H9 (cell line): ENCODE measurements at regions not wholly inside any gene's neighbourhood (a gene's known extent, or its start where the extent isn't known, plus 50 kb on each side); places are given as distances from the start of the nearest gene placed in this dataset.

Experiments
- DNase-seq: peaks from one replicate; pipeline ENCODE4 v3.0.0-alpha.2; 2017
- H2AFZ ChIP-seq: one replicate; pipeline ENCODE4 v1.6.1; 2013; ENCODE audit warnings: mild to moderate bottlenecking, low read length, control low read depth, moderate library complexity
- H2AK5ac ChIP-seq: 2 replicates; pipeline ENCODE4 v1.6.1; 2013; ENCODE audit warnings: low read length, control low read depth, mixed read lengths; ENCODE audit not compliant: insufficient read length
- H2BK120ac ChIP-seq: one replicate; pipeline ENCODE4 v1.6.1; 2013; ENCODE audit warnings: low read depth, mild to moderate bottlenecking, low read length, control low read depth, inconsistent platforms; ENCODE audit not compliant: poor library complexity, severe bottlenecking
- H2BK12ac ChIP-seq: 2 replicates; pipeline ENCODE4 v1.6.1; 2013; ENCODE audit warnings: low read length, control low read depth, mixed read lengths, low read depth; ENCODE audit not compliant: insufficient read length
- H2BK15ac ChIP-seq: 2 replicates; pipeline ENCODE4 v1.6.1; 2013; ENCODE audit warnings: low read depth, low read length, control low read depth
- H2BK20ac ChIP-seq: one replicate; pipeline ENCODE4 v1.6.1; 2013; ENCODE audit warnings: low read depth, mild to moderate bottlenecking, low read length, control low read depth, inconsistent platforms; ENCODE audit not compliant: poor library complexity, severe bottlenecking
- H2BK5ac ChIP-seq: 2 replicates; pipeline ENCODE4 v1.6.1; 2013; ENCODE audit warnings: low read length, control low read depth, mixed read lengths; ENCODE audit not compliant: insufficient read length
- H3K14ac ChIP-seq: 2 replicates; pipeline ENCODE4 v1.6.1; 2013; ENCODE audit warnings: low read length, control low read depth; ENCODE audit not compliant: insufficient read depth
- H3K18ac ChIP-seq: 2 replicates; pipeline ENCODE4 v1.6.1; 2013; ENCODE audit warnings: low read depth, mild to moderate bottlenecking, mixed read lengths, low read length, control low read depth; ENCODE audit not compliant: insufficient read length
- H3K23ac ChIP-seq: 2 replicates; pipeline ENCODE4 v1.6.1; 2013; ENCODE audit warnings: low read length, control low read depth, mixed read lengths, low read depth; ENCODE audit not compliant: insufficient read length
- H3K23me2 ChIP-seq: 2 replicates; pipeline ENCODE4 v1.6.1; 2013; ENCODE audit warnings: low read depth, mild to moderate bottlenecking, mixed read lengths, low read length, control low read depth; ENCODE audit not compliant: insufficient read length, poor library complexity, severe bottlenecking
- H3K27ac ChIP-seq: 2 replicates; pipeline ENCODE4 v1.5.1; 2013; ENCODE audit warnings: low read length, control low read depth, mixed read lengths, low read depth; ENCODE audit not compliant: insufficient read length
- H3K27me3 ChIP-seq: 2 replicates; pipeline ENCODE4 v1.6.1; 2013; ENCODE audit warnings: low read length, control low read depth, inconsistent platforms; ENCODE audit not compliant: insufficient read depth
- H3K4ac ChIP-seq: 2 replicates; pipeline ENCODE4 v1.6.1; 2013; ENCODE audit warnings: low read depth, mild to moderate bottlenecking, control low read depth, inconsistent platforms, low read length, moderate library complexity
- H3K4me1 ChIP-seq: 2 replicates; pipeline ENCODE4 v1.6.1; 2013; ENCODE audit warnings: low read length, control low read depth, inconsistent platforms; ENCODE audit not compliant: insufficient read depth
- H3K4me2 ChIP-seq: 2 replicates; pipeline ENCODE4 v1.6.1; 2013; ENCODE audit warnings: low read length, control low read depth, mixed read lengths; ENCODE audit not compliant: insufficient read length, insufficient read depth
- H3K56ac ChIP-seq: 2 replicates; pipeline ENCODE4 v1.6.1; 2013; ENCODE audit warnings: low read depth, mild to moderate bottlenecking, mixed read lengths, low read length, control low read depth; ENCODE audit not compliant: insufficient read length
- H3K79me1 ChIP-seq: 2 replicates; pipeline ENCODE4 v1.6.1; 2013; ENCODE audit warnings: low read depth, mild to moderate bottlenecking, moderate library complexity, low read length, control low read depth, inconsistent platforms; ENCODE audit not compliant: insufficient read depth, poor library complexity, severe bottlenecking
- H3K79me2 ChIP-seq: 2 replicates; pipeline ENCODE4 v1.6.1; 2013; ENCODE audit warnings: low read length, control low read depth, inconsistent platforms; ENCODE audit not compliant: insufficient read depth
- H3K9ac ChIP-seq: 2 replicates; pipeline ENCODE4 v1.6.1; 2013; ENCODE audit warnings: low read length, control low read depth, mixed read lengths; ENCODE audit not compliant: insufficient read length; ENCODE audit errors: extremely low read depth
- H3K9me3 ChIP-seq: one replicate; pipeline ENCODE4 v1.6.1; 2013; ENCODE audit warnings: low read depth, low read length, inconsistent platforms; ENCODE audit not compliant: control insufficient read depth
- H3T11ph ChIP-seq: one replicate; pipeline ENCODE4 v1.6.1; 2013; ENCODE audit warnings: mild to moderate bottlenecking, low read length, control low read depth, inconsistent platforms
- H4K20me1 ChIP-seq: one replicate; pipeline ENCODE4 v1.6.1; 2013; ENCODE audit not compliant: control insufficient read depth, insufficient read length, insufficient read depth
- H4K5ac ChIP-seq: 2 replicates; pipeline ENCODE4 v1.6.1; 2013; ENCODE audit warnings: low read depth, mild to moderate bottlenecking, mixed read lengths, low read length, control low read depth; ENCODE audit not compliant: insufficient read length
- H4K8ac ChIP-seq: replicated peaks from 2 replicates; pipeline ENCODE4 v1.6.1; 2013; ENCODE audit warnings: low read length, control low read depth, mixed read lengths, low read depth; ENCODE audit not compliant: insufficient read length
- H4K91ac ChIP-seq: 2 replicates; pipeline ENCODE4 v1.6.1; 2013; ENCODE audit warnings: low read depth, mild to moderate bottlenecking, moderate library complexity, mixed read lengths, low read length, control low read depth; ENCODE audit not compliant: insufficient read length
- H3K27ac Mint-ChIP-seq, 3 experiments: 2 replicates in 2 of 3; 3 replicates in 1 of 3; pipeline ENCODE4 v1.8.0; 2020 to 2021; ENCODE audit warnings: mixed read lengths in 3 of 3, mild to moderate bottlenecking in 1 of 3, moderate library complexity in 1 of 3
- H3K27me3 Mint-ChIP-seq: 2 replicates; pipeline ENCODE4 v1.8.0; 2021; ENCODE audit warnings: low read depth, mild to moderate bottlenecking, moderate library complexity, mixed read lengths
- H3K36me3 Mint-ChIP-seq, 3 experiments: 2 replicates in 2 of 3; 3 replicates in 1 of 3; pipeline ENCODE4 v1.8.0; 2020 to 2021; ENCODE audit warnings: low read depth in 3 of 3, mixed read lengths in 3 of 3; ENCODE audit not compliant: insufficient read depth in 1 of 3
- H3K4me1 Mint-ChIP-seq, 2 experiments: 2 replicates each; pipeline ENCODE4 v1.8.0; 2020; ENCODE audit warnings: mixed read lengths in 2 of 2
- H3K4me3 Mint-ChIP-seq, 2 experiments: 2 replicates in 1 of 2; 3 replicates in 1 of 2; pipeline ENCODE4 v1.8.0; 2020 to 2021; ENCODE audit warnings: mild to moderate bottlenecking in 2 of 2, mixed read lengths in 2 of 2, moderate library complexity in 1 of 2
- H3K9me3 Mint-ChIP-seq, 2 experiments: 2 replicates in 1 of 2; 3 replicates in 1 of 2; pipeline ENCODE4 v1.8.0; 2020; ENCODE audit warnings: mild to moderate bottlenecking in 2 of 2, mixed read lengths in 2 of 2, moderate library complexity in 1 of 2
- CTCF ChIP-seq: fragments of 200-600 bp; sonication (generic); conservative IDR thresholded peaks from 3 replicates; pipeline ENCODE4 v1.8.0; 2021; ENCODE audit warnings: antibody characterized with exemption, mild to moderate bottlenecking
- WGBS: extraction: QIAGEN DNeasy Blood & Tissue Kit; methylation state at CpG from one replicate; pipeline ENCODE4 v1.1.7; 2013; ENCODE audit warnings: missing lambda C conversion rate, low lambda C conversion rate, mixed read lengths; ENCODE audit not compliant: insufficient read length; ENCODE audit errors: extremely low coverage; 5-methylcytosine and 5-hydroxymethylcytosine counted together

GRCh38 chr7:91514591-91514990 is 250.4 kb downstream of the FZD1 start:
- Mint-ChIP-seq H3K4me3 (no peak overlapping the region), H3K27ac (no peak overlapping the region)
- WGBS, result no CpG with 5 or more reads among the region's 4 CpGs

More at GRCh38 chr7:91514591-91514990, 250.4 kb downstream of the FZD1 start:
- Mint-ChIP-seq H3K27me3 (no peaks in the 10 kb centered on the region; the same call in 1 of the 2 replicates), H3K36me3 (no peaks in the 10 kb centered on the region), H3K9me3 (peaks cover 0 to 2% of the 10 kb centered on the region in 2 experiments; a peak in 1 of 5 replicates), H3K4me1 (no peaks in the 10 kb centered on the region)
- Histone ChIP-seq H2BK120ac (no peak overlapping the region), H3K23ac (no peak overlapping the region), H3K14ac (no peak overlapping the region), H3K4me1 (no peaks in the 10 kb centered on the region), H3K27ac (no peak overlapping the region), H3K4me2 (no peak overlapping the region), H3K56ac (no peak overlapping the region), H3K23me2 (no peaks in the 10 kb centered on the region), H2BK5ac (no peak overlapping the region), H4K20me1 (no peaks in the 10 kb centered on the region), H3K79me1 (no peaks in the 10 kb centered on the region), H4K91ac (no peak overlapping the region), H4K8ac (no peak overlapping the region), H2AFZ (no peak overlapping the region), H2AK5ac (no peak overlapping the region), H3K27me3 (no peaks in the 10 kb centered on the region), H2BK15ac (no peak overlapping the region), H4K5ac (no peak overlapping the region), H3K18ac (no peak overlapping the region), H3K9ac (no peak overlapping the region), H3K4ac (no peak overlapping the region), H3K9me3 (no peaks in the 10 kb centered on the region), H3K79me2 (no peaks in the 10 kb centered on the region), H2BK12ac (no peak overlapping the region), H3T11ph (no peak overlapping the region), H2BK20ac (no peak overlapping the region)
- no peak for DNase-seq
- no peak for TF ChIP-seq CTCF
